CD4-positive, alpha-beta memory T cell (primary cell): ENCODE measurements at regions not wholly inside any gene's neighbourhood (a gene's known extent, or its start where the extent isn't known, plus 50 kb on each side); places are given as distances from the start of the nearest gene placed in this dataset.

Source experiments
- CTCF ChIA-PET: fragments of 350-600 bp; sonication (Branson Sonifier 250); formaldehyde crosslinking; loops from one replicate; lab custom pipeline; 2021; ENCODE audit warnings: inconsistent platforms; ENCODE audit not compliant: partially characterized antibody; lab: Charles Lee
- POLR2A ChIA-PET: fragments of 350-600 bp; sonication (Branson Sonifier 250); formaldehyde crosslinking; loops from one replicate; lab custom pipeline; 2021; ENCODE audit not compliant: partially characterized antibody; lab: Charles Lee
- DNase-seq, 5 donors: peaks; one replicate each; pipeline versions ENCODE4 v3.0.0 to v3.0.0-alpha.2; 2020 to 2022; ENCODE audit warnings: mixed read lengths in 1 of 5
- H3K27ac ChIP-seq: one replicate; pipeline ENCODE4 v1.7.0; 2013; ENCODE audit warnings: low read depth, low read length
- H3K27me3 ChIP-seq: 2 replicates; pipeline ENCODE4 v1.7.0; 2013; ENCODE audit warnings: mild to moderate bottlenecking, low read length, moderate library complexity; ENCODE audit not compliant: insufficient read depth
- H3K36me3 ChIP-seq: 2 replicates; pipeline ENCODE4 v1.7.0; 2013; ENCODE audit warnings: mild to moderate bottlenecking, low read length, moderate library complexity; ENCODE audit not compliant: insufficient read depth
- H3K4me1 ChIP-seq: 2 replicates; pipeline ENCODE4 v1.7.0; 2013; ENCODE audit warnings: mild to moderate bottlenecking, low read length, moderate library complexity; ENCODE audit not compliant: insufficient read depth
- H3K4me3 ChIP-seq, 2 donors: one replicate each; pipeline ENCODE4 v1.7.0; 2013; ENCODE audit warnings: low read length in 2 of 2, mild to moderate bottlenecking in 1 of 2
- H3K9me3 ChIP-seq, 2 donors: one replicate each; pipeline ENCODE4 v1.7.0; 2013; ENCODE audit warnings: low read length in 2 of 2, control low read depth in 1 of 2; ENCODE audit not compliant: control insufficient read depth in 1 of 2
- H3K27ac Mint-ChIP-seq, 7 donors: one replicate each; pipeline ENCODE4 v1.8.0; 2020 to 2021; ENCODE audit warnings: mixed read lengths in 7 of 7, mild to moderate bottlenecking in 6 of 7, inconsistent platforms in 3 of 7, moderate library complexity in 3 of 7
- H3K27me3 Mint-ChIP-seq, 2 donors: one replicate each; pipeline ENCODE4 v1.8.0; 2020 to 2021; ENCODE audit warnings: mixed read lengths in 2 of 2
- H3K36me3 Mint-ChIP-seq, 2 donors: one replicate each; pipeline ENCODE4 v1.8.0; 2020 to 2021; ENCODE audit warnings: mixed read lengths in 2 of 2, inconsistent platforms in 1 of 2, mild to moderate bottlenecking in 1 of 2
- H3K4me1 Mint-ChIP-seq, 4 donors: one replicate each; pipeline ENCODE4 v1.8.0; 2020 to 2021; ENCODE audit warnings: mixed read lengths in 4 of 4, mild to moderate bottlenecking in 1 of 4
- H3K4me3 Mint-ChIP-seq, 8 donors: one replicate each; pipeline ENCODE4 v1.8.0; 2020 to 2021; ENCODE audit warnings: mixed read lengths in 8 of 8, mild to moderate bottlenecking in 7 of 8, moderate library complexity in 6 of 8, inconsistent platforms in 3 of 8
- H3K9me3 Mint-ChIP-seq, 8 donors: one replicate each; pipeline ENCODE4 v1.8.0; 2020 to 2021; ENCODE audit warnings: mixed read lengths in 8 of 8, mild to moderate bottlenecking in 5 of 8, inconsistent platforms in 3 of 8, moderate library complexity in 1 of 8
- intact Hi-C: fragments of 100-400 bp; cut with micrococcal nuclease; formaldehyde crosslinking; loops from one replicate; pipeline ENCODE4 v1.15.1; 2023

GRCh38 chr5:125153231-125153630, 406.8 kb upstream of the ZNF608 start:
- no peak overlapping the region for H3K4me3 Mint-ChIP-seq

GRCh38 chr5:125154301-125155110, 408.1 kb upstream of the ZNF608 start:
- no peak overlapping the region for H3K27ac Mint-ChIP-seq
- POLR2A ChIA-PET, result no interaction called here
- no peaks in the 10 kb centered on the region for H3K36me3 ChIP-seq
- no peaks in the 10 kb centered on the region for H3K27me3 Mint-ChIP-seq
- intact Hi-C loops, result no loop called here
- H3K4me3 ChIP-seq, result no peak overlapping the region
- H3K27me3 ChIP-seq, result no peaks in the 10 kb centered on the region
- CTCF ChIA-PET, result no interaction called here
- no peaks in the 10 kb centered on the region for H3K9me3 ChIP-seq
- no peaks in the 10 kb centered on the region for H3K4me1 Mint-ChIP-seq
- no peak overlapping the region for H3K27ac ChIP-seq
- no peaks in the 10 kb centered on the region for H3K4me1 ChIP-seq
- H3K36me3 Mint-ChIP-seq, result no peaks in the 10 kb centered on the region
- no peak overlapping the region for H3K4me3 Mint-ChIP-seq
- peaks cover 0 to 8% (median 3%) of the 10 kb centered on the region in 8 donors for H3K9me3 Mint-ChIP-seq
- DNase-seq, result no peak

More at GRCh38 chr5:125153231-125153630, 406.8 kb upstream of the ZNF608 start:
- Mint-ChIP-seq H3K4me1 (no peaks in the 10 kb centered on the region), H3K36me3 (no peaks in the 10 kb centered on the region), H3K27me3 (no peaks in the 10 kb centered on the region), H3K27ac (no peak overlapping the region), H3K9me3 (peaks cover 0 to 8% (median 1%) of the 10 kb centered on the region in 8 donors)
- ChIA-PET POLR2A (no interaction called here), CTCF (no interaction called here)
- H3K4me1 ChIP-seq, result no peaks in the 10 kb centered on the region
- no peak for DNase-seq
- no peaks in the 10 kb centered on the region for H3K9me3 ChIP-seq
- no peaks in the 10 kb centered on the region for H3K36me3 ChIP-seq
- intact Hi-C loops, result no loop called here
- H3K27me3 ChIP-seq, result no peaks in the 10 kb centered on the region
- no peak overlapping the region for H3K4me3 ChIP-seq
- H3K27ac ChIP-seq, result no peak overlapping the region

GRCh38 chr5:125160787-125161502, 414.5 kb upstream of the ZNF608 start:
- no peaks in the 10 kb centered on the region for H3K36me3 Mint-ChIP-seq
- no peak overlapping the region for H3K27ac Mint-ChIP-seq
- intact Hi-C loops, result no loop called here
- H3K36me3 ChIP-seq, result no peaks in the 10 kb centered on the region
- ChIA-PET CTCF (interaction anchor here (0.6 kb wide), 1 partner anchor 903 kb away, joined by 4 read pairs; no protein-coding TSS in a partner anchor), POLR2A (no interaction called here)
- no peak overlapping the region for H3K4me3 ChIP-seq
- H3K27ac ChIP-seq, result no peak overlapping the region
- no peak overlapping the region for H3K4me3 Mint-ChIP-seq
- H3K4me1 Mint-ChIP-seq, result no peaks in the 10 kb centered on the region
- H3K27me3 Mint-ChIP-seq, result no peaks in the 10 kb centered on the region
- no peaks in the 10 kb centered on the region for H3K4me1 ChIP-seq
- no peaks in the 10 kb centered on the region for H3K9me3 ChIP-seq
- H3K9me3 Mint-ChIP-seq, result peaks cover 2 to 31% (median 11%) of the 10 kb centered on the region in 8 donors
- H3K27me3 ChIP-seq, result no peaks in the 10 kb centered on the region
- DNase-seq, result no peak

- Mint-ChIP-seq H3K36me3 (no peaks in the 10 kb centered on the region), H3K4me1 (no peaks in the 10 kb centered on the region), H3K27me3 (no peaks in the 10 kb centered on the region), H3K27ac (no peak overlapping the region), H3K4me3 (no peak overlapping the region), H3K9me3 (peaks cover 2 to 32% (median 11%) of the 10 kb centered on the region in 8 donors)
- no peak overlapping the region for H3K4me3 ChIP-seq
- no peak for DNase-seq
- no peaks in the 10 kb centered on the region for H3K4me1 ChIP-seq
- CTCF ChIA-PET, result no interaction called here
- intact Hi-C loops, result no loop called here
- H3K9me3 ChIP-seq, result no peaks in the 10 kb centered on the region
- POLR2A ChIA-PET, result no interaction called here
- H3K27me3 ChIP-seq, result no peaks in the 10 kb centered on the region
- H3K36me3 ChIP-seq, result no peaks in the 10 kb centered on the region
- H3K27ac ChIP-seq, result no peak overlapping the region
Observed at GRCh38 chr5:125162714-125163113, 416.3 kb upstream of the ZNF608 start.

- Histone ChIP-seq H3K4me3 (no peak overlapping the region), H3K27ac (no peak overlapping the region), H3K4me1 (no peaks in the 10 kb centered on the region), H3K27me3 (no peaks in the 10 kb centered on the region), H3K9me3 (no peaks in the 10 kb centered on the region), H3K36me3 (no peaks in the 10 kb centered on the region)
- DNase-seq, result no peak
- Mint-ChIP-seq H3K27ac (no peak overlapping the region), H3K9me3 (peaks cover 2 to 13% (median 7%) of the 10 kb centered on the region in 8 donors), H3K36me3 (no peaks in the 10 kb centered on the region), H3K27me3 (no peaks in the 10 kb centered on the region), H3K4me3 (no peak overlapping the region), H3K4me1 (no peaks in the 10 kb centered on the region)
- intact Hi-C loops, result no loop called here
- ChIA-PET CTCF (no interaction called here), POLR2A (no interaction called here)
Observed at GRCh38 chr5:125169396-125169795, 423.0 kb upstream of the ZNF608 start.

GRCh38 chr5:125171641-125172040, 425.2 kb upstream of the ZNF608 start:
- ChIA-PET POLR2A (no interaction called here), CTCF (no interaction called here)
- no peaks in the 10 kb centered on the region for H3K9me3 ChIP-seq
- H3K27me3 Mint-ChIP-seq, result no peaks in the 10 kb centered on the region
- H3K36me3 ChIP-seq, result no peaks in the 10 kb centered on the region
- H3K4me3 Mint-ChIP-seq, result no peak overlapping the region
- H3K4me1 Mint-ChIP-seq, result no peaks in the 10 kb centered on the region
- no peaks in the 10 kb centered on the region for H3K36me3 Mint-ChIP-seq
- no peaks in the 10 kb centered on the region for H3K4me1 ChIP-seq
- H3K4me3 ChIP-seq, result no peak overlapping the region
- no peaks in the 10 kb centered on the region for H3K27me3 ChIP-seq
- H3K27ac Mint-ChIP-seq, result no peak overlapping the region
- no peak for DNase-seq
- intact Hi-C loops, result no loop called here
- no peak overlapping the region for H3K27ac ChIP-seq
- peaks cover 0 to 8% (median 3%) of the 10 kb centered on the region in 8 donors for H3K9me3 Mint-ChIP-seq

- H3K36me3 ChIP-seq, result no peaks in the 10 kb centered on the region
- CTCF ChIA-PET, result no interaction called here
Observed at GRCh38 chr5:125175348-125176004, 429.0 kb upstream of the ZNF608 start.

More at GRCh38 chr5:125175348-125176004, 429.0 kb upstream of the ZNF608 start:
- H3K27me3 Mint-ChIP-seq, result no peaks in the 10 kb centered on the region
- no peak overlapping the region for H3K4me3 ChIP-seq
- no peak overlapping the region for H3K4me3 Mint-ChIP-seq
- no peaks in the 10 kb centered on the region for H3K4me1 Mint-ChIP-seq
- no peaks in the 10 kb centered on the region for H3K4me1 ChIP-seq
- H3K9me3 ChIP-seq, result no peaks in the 10 kb centered on the region
- intact Hi-C loops, result no loop called here
- H3K27ac ChIP-seq, result no peak overlapping the region
- H3K9me3 Mint-ChIP-seq, result peaks cover 0 to 17% (median 3%) of the 10 kb centered on the region in 8 donors
- no peak overlapping the region for H3K27ac Mint-ChIP-seq
- no peak for DNase-seq
- POLR2A ChIA-PET, result no interaction called here
- H3K27me3 ChIP-seq, result no peaks in the 10 kb centered on the region
- no peaks in the 10 kb centered on the region for H3K36me3 Mint-ChIP-seq
